Right ventricle myocardium inferior (tissue), 1 donor: ENCODE measurements at regions not wholly inside any gene's neighbourhood (a gene's known extent, or its start where the extent isn't known, plus 50 kb on each side); places are given as distances from the start of the nearest gene placed in this dataset.

Source experiments
- ATAC-seq: fragments of 200-7000 bp; cut with Tn5 transposase; one replicate; pipeline ENCODE4 v1.9.1; 2020; ENCODE audit warnings: mild to moderate bottlenecking, moderate library complexity
- DNase-seq: peaks from one replicate; pipeline ENCODE4 v3.0.0; 2021; ENCODE audit errors: missing footprints
- intact Hi-C: fragments of 100-400 bp; cut with DNase I; formaldehyde crosslinking; loops from one replicate; pipeline ENCODE4 v1.11.0; 2022
- donor health status: DM: no; HTN: yes; CAD: no; lungs with severe emphysema.

- intact Hi-C loops: no loop called here
- ATAC-seq: no peak
- no peak for DNase-seq
Measured at GRCh38 chr9:16179566-16179965, 626.7 kb downstream of the CCDC171 start.

- ATAC-seq (no peak), DNase-seq (no peak)
- intact Hi-C loops: no loop called here
Measured at GRCh38 chr9:16180091-16180490, 627.2 kb downstream of the CCDC171 start.

- intact Hi-C loops: no loop called here
- no peak for ATAC-seq
Measured at GRCh38 chr9:16180546-16180945, 627.7 kb downstream of the CCDC171 start.

GRCh38 chr9:16181539-16181938, 628.7 kb downstream of the CCDC171 start:
- DNase-seq: no peak
- peak; percentile 63 for ATAC-seq
- intact Hi-C loops: no loop called here

More at GRCh38 chr9:16180546-16180945, 627.7 kb downstream of the CCDC171 start:
- DNase-seq: no peak

GRCh38 chr9:16182784-16183183, 629.9 kb downstream of the CCDC171 start:
- no peak for ATAC-seq
- intact Hi-C loops: no loop called here
- no peak for DNase-seq

- ATAC-seq: no peak
- intact Hi-C loops: no loop called here
- DNase-seq: no peak
Measured at GRCh38 chr9:16184964-16185646, 632.3 kb downstream of the CCDC171 start.

GRCh38 chr9:16191191-16191590, 638.3 kb downstream of the CCDC171 start:
- intact Hi-C loops: loop anchor here (10.0 kb wide), 1 partner anchor 434 kb away; no protein-coding TSS in a partner anchor

GRCh38 chr9:16191691-16192402, 639.0 kb downstream of the CCDC171 start:
- intact Hi-C loops: loop anchor here (10.0 kb wide), 1 partner anchor 433 kb away; no protein-coding TSS in a partner anchor
- peak; percentile 94 for ATAC-seq
- DNase-seq: peak; percentile 88

More at GRCh38 chr9:16191191-16191590, 638.3 kb downstream of the CCDC171 start:
- ATAC-seq (no peak), DNase-seq (no peak)

GRCh38 chr9:16192403-16193017, 639.7 kb downstream of the CCDC171 start:
- DNase-seq (no peak), ATAC-seq (no peak)
- intact Hi-C loops: loop anchor here (10.0 kb wide), 1 partner anchor 432 kb away; no protein-coding TSS in a partner anchor

GRCh38 chr9:16193066-16193465, 640.2 kb downstream of the CCDC171 start:
- no peak for ATAC-seq
- DNase-seq: no peak
- intact Hi-C loops: loop anchor here (10.0 kb wide), 1 partner anchor 432 kb away; no protein-coding TSS in a partner anchor

- DNase-seq (no peak), ATAC-seq (no peak)
- intact Hi-C loops: loop anchor here (10.0 kb wide), 1 partner anchor 429 kb away; no protein-coding TSS in a partner anchor
Measured at GRCh38 chr9:16196206-16196605, 643.4 kb downstream of the CCDC171 start.

GRCh38 chr9:16197578-16198370, 644.9 kb downstream of the CCDC171 start:
- intact Hi-C loops: loop anchor here (10.0 kb wide), 1 partner anchor 427 kb away; no protein-coding TSS in a partner anchor
- no peak for DNase-seq

GRCh38 chr9:16198996-16199395, 646.2 kb downstream of the CCDC171 start:
- ATAC-seq: no peak
- DNase-seq: no peak
- intact Hi-C loops: loop anchor here (10.0 kb wide), 1 partner anchor 426 kb away; no protein-coding TSS in a partner anchor

More at GRCh38 chr9:16197578-16198370, 644.9 kb downstream of the CCDC171 start:
- ATAC-seq: peak; percentile 53

GRCh38 chr9:16202221-16202620, 649.4 kb downstream of the CCDC171 start:
- no peak for ATAC-seq
- intact Hi-C loops: no loop called here
- no peak for DNase-seq

- intact Hi-C loops: no loop called here
- DNase-seq (no peak), ATAC-seq (no peak)
Measured at GRCh38 chr9:16202914-16203728, 650.3 kb downstream of the CCDC171 start.

GRCh38 chr9:16203729-16204573, 651.1 kb downstream of the CCDC171 start:
- ATAC-seq (no peak), DNase-seq (no peak)
- intact Hi-C loops: no loop called here

- DNase-seq (no peak), ATAC-seq (no peak)
- intact Hi-C loops: no loop called here
Measured at GRCh38 chr9:16205455-16205854, 652.6 kb downstream of the CCDC171 start.
